Prostate gland (tissue), 2 donors: ENCODE measurements at regions not wholly inside any gene's neighbourhood (a gene's known extent, or its start where the extent isn't known, plus 50 kb on each side); places are given as distances from the start of the nearest gene placed in this dataset.

Source experiments
- DNase-seq: peaks from one replicate; pipeline ENCODE4 v3.0.0-alpha.2; 2019; ENCODE audit warnings: low spot score
- H3K27ac ChIP-seq, 2 donors: fragments of 200-600 bp; sonication (generic); 2 replicates each; pipeline ENCODE4 v1.5.1; 2017 to 2019
- H3K27me3 ChIP-seq: fragments of 200-600 bp; sonication (generic); replicated peaks from 2 replicates; pipeline ENCODE4 v1.5.1; 2019; ENCODE audit not compliant: insufficient read depth
- H3K36me3 ChIP-seq, 2 donors: fragments of 200-600 bp; sonication (generic); 1 replicate in 1 of 2; 2 replicates in 1 of 2; pipeline versions ENCODE4 v1.5.1 to v1.8.1; 2017 to 2019
- H3K4me1 ChIP-seq: fragments of 200-600 bp; sonication (generic); replicated peaks from 2 replicates; pipeline ENCODE4 v1.5.1; 2019
- H3K4me3 ChIP-seq, 2 donors: fragments of 200-600 bp; sonication (generic); 2 replicates each; pipeline ENCODE4 v1.5.1; 2017 to 2019
- H3K9me3 ChIP-seq: fragments of 200-600 bp; sonication (generic); 2 replicates; pipeline ENCODE4 v1.5.1; 2017
- CTCF ChIP-seq, 4 experiments: fragments of 200-600 bp in 2 of 4; fragments of 450-650 bp in 2 of 4; sonication (generic) in 2 of 4; IDR thresholded peaks; 1 replicate in 3 of 4; 2 replicates in 1 of 4; pipeline ENCODE4 v1.5.1; 2016 to 2019; ENCODE audit warnings: antibody characterized with exemption in 4 of 4, mild to moderate bottlenecking in 2 of 4, moderate library complexity in 2 of 4
- POLR2A ChIP-seq: fragments of 450-650 bp; IDR thresholded peaks from one replicate; pipeline ENCODE4 v1.6.1; 2016; ENCODE audit warnings: antibody characterized with exemption, mild to moderate bottlenecking
- POLR2AphosphoS5 ChIP-seq: sonication (generic); formaldehyde crosslinking; IDR thresholded peaks from one replicate; pipeline ENCODE4 v1.6.1; 2017; ENCODE audit warnings: antibody characterized with exemption
- WGBS: methylation state at CpG from one replicate; pipeline ENCODE4 v1.1.5; 2018; 5-methylcytosine and 5-hydroxymethylcytosine counted together
- intact Hi-C: fragments of 100-400 bp; cut with DNase I; formaldehyde crosslinking; loops from one replicate; pipeline ENCODE4 v1.14.2; 2022

- no peak for TF ChIP-seq POLR2A
- TF ChIP-seq POLR2AphosphoS5: no peak
- TF ChIP-seq CTCF (IDR thresholded peaks at IDR 0.05): no peak
- Histone ChIP-seq H3K4me3 (no peak overlapping the region), H3K27ac (no peak overlapping the region), H3K36me3 (no peaks in the 10 kb centered on the region), H3K9me3 (no peaks in the 10 kb centered on the region), H3K4me1 (no peaks in the 10 kb centered on the region), H3K27me3 (no peaks in the 10 kb centered on the region)
- 87% methylated on average over 2 of the region's 2 CpGs for WGBS
- intact Hi-C loops: no loop called here
- peak; percentile 1 for DNase-seq
Observed at GRCh38 chr18:37665346-37665745, 99.7 kb upstream of the CELF4 start.

GRCh38 chr18:37663446-37663845 is 97.8 kb upstream of the CELF4 start:
- H3K36me3 ChIP-seq: no peaks in the 10 kb centered on the region
- WGBS: 68% methylated on average over 2 of the region's 2 CpGs
- no peak for TF ChIP-seq CTCF (IDR thresholded peaks at IDR 0.05)
- TF ChIP-seq POLR2A: no peak

GRCh38 chr18:37662546-37663339 is 97.1 kb upstream of the CELF4 start:
- intact Hi-C loops: no loop called here
- H3K27ac ChIP-seq: no peak overlapping the region
- no peaks in the 10 kb centered on the region for H3K36me3 ChIP-seq
- TF ChIP-seq POLR2AphosphoS5 (no peak), POLR2A (no peak), CTCF (IDR thresholded peaks at IDR 0.05) (no peak)
- 94% methylated on average over 13 of the region's 13 CpGs for WGBS
- H3K4me3 ChIP-seq: no peak overlapping the region
- H3K9me3 ChIP-seq: no peaks in the 10 kb centered on the region
- no peaks in the 10 kb centered on the region for H3K4me1 ChIP-seq
- no peaks in the 10 kb centered on the region for H3K27me3 ChIP-seq
- peak; percentile 1 for DNase-seq

More at GRCh38 chr18:37663446-37663845, 97.8 kb upstream of the CELF4 start:
- peak; percentile 0 for DNase-seq
- H3K4me3 ChIP-seq: no peak overlapping the region
- intact Hi-C loops: no loop called here
- H3K9me3 ChIP-seq: no peaks in the 10 kb centered on the region
- no peaks in the 10 kb centered on the region for H3K4me1 ChIP-seq
- H3K27me3 ChIP-seq: no peaks in the 10 kb centered on the region
- no peak overlapping the region for H3K27ac ChIP-seq

- intact Hi-C loops: no loop called here
- TF ChIP-seq CTCF (IDR thresholded peaks at IDR 0.05) (no peak), POLR2A (no peak), POLR2AphosphoS5 (no peak)
- 90% methylated on average over 3 of the region's 3 CpGs for WGBS
- no peaks in the 10 kb centered on the region for H3K4me1 ChIP-seq
- peak; percentile 2 for DNase-seq
- H3K9me3 ChIP-seq: no peaks in the 10 kb centered on the region
- no peaks in the 10 kb centered on the region for H3K27me3 ChIP-seq
- H3K4me3 ChIP-seq: no peak overlapping the region
- no peaks in the 10 kb centered on the region for H3K36me3 ChIP-seq
- no peak overlapping the region for H3K27ac ChIP-seq
Observed at GRCh38 chr18:37662099-37662498, 96.5 kb upstream of the CELF4 start.

GRCh38 chr18:37661478-37661877 is 95.9 kb upstream of the CELF4 start:
- no peaks in the 10 kb centered on the region for H3K27me3 ChIP-seq
- 91% methylated on average over 4 of the region's 4 CpGs for WGBS
- DNase-seq: peak; percentile 0
- H3K4me1 ChIP-seq: no peaks in the 10 kb centered on the region
- H3K27ac ChIP-seq: no peak overlapping the region
- H3K9me3 ChIP-seq: no peaks in the 10 kb centered on the region
- no peaks in the 10 kb centered on the region for H3K36me3 ChIP-seq
- TF ChIP-seq CTCF (IDR thresholded peaks at IDR 0.05) (no peak), POLR2AphosphoS5 (no peak), POLR2A (no peak)
- intact Hi-C loops: no loop called here
- H3K4me3 ChIP-seq: no peak overlapping the region
